CD4-positive, alpha-beta T cell treated with Interleukin-6 for 4 hours (primary cell): ENCODE measurements at regions not wholly inside any gene's neighbourhood (a gene's known extent, or its start where the extent isn't known, plus 50 kb on each side); places are given as distances from the start of the nearest gene placed in this dataset.

ENCODE experiments used
- DNase-seq: peaks from one replicate; pipeline ENCODE4 v3.0.0-alpha.2; 2020; ENCODE audit warnings: mixed read lengths

DNA sequence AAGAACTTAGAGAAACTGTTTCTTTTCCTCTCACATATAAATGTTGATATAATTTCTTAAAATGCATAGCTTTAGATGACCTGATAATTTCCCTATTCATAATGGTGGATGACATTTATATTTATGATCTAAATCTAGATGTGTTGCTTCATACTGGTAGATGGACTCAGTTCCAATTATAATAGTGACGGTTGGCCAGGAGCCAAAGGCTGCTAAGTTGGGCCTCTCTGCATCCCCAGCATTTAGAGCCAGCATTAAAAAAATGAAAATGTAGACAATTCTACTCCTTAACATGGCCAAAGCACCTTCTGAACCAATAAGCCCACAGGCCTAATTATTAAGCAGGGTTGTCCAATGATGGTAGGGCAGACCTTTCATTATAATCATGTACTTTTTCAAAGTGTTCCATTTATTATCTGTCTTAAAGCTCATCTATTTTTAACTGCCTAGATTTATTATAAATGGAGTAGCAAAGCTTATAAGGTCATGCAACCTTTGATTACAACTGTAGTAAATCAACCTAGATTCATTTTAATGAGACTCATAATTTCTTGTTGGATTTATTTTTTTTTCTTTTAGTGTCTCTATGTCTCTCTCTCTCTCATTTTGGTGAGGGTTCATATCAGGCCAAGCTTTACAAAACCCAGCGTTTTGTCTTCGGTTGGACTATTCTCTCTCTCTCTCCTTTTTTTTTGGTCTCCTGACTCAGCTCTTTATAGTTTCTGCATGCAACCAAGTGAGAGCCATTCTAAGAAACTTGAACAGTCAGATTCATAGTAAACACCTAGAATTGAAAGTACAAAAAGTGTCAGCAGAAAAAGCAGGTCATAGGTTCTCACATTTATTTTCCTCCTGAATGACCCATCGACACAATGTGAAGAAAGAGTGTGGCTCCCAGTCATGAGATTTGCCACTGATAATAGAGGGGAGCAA, 2016.1 kb upstream of the PIK3C3 start:
- no peak for DNase-seq

DNA sequence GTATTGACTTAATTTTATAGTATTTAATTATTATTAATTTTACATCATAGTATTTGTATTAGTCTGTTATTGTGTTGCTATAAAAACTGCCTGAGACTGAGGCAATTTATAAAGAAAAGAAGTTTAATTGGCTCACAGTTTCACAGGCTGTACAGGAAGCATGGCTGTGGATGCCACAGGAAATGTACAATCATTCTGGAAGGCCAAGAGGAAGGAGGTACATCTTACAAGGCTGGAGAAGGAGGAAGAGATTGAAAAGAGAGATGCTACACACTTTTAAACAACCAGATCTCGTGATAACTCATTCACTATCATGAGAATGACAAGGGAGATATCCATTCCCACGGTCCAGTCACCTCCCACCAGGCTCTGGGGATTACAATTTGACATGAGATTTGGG, 2019.4 kb upstream of the PIK3C3 start:
- DNase-seq: no peak

DNA sequence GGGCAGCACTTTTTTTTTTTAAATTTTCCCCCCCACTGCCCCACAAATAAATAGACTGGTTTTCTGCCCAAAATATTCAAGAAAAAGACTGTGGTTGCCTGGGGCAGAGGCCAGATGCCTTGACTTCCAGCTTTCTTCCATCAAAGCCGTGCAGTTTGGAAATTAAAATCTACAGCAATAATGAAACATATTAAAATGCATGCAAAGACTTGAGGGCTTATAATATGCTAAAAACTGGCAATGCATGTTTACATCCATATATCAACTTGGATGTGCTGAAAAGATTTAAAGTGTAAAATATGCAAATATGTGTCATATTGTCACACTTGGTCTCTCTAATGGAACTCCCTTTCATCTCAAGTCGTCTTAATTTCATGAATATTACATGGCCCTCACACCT, 2036.2 kb upstream of the PIK3C3 start:
- no peak for DNase-seq

DNA sequence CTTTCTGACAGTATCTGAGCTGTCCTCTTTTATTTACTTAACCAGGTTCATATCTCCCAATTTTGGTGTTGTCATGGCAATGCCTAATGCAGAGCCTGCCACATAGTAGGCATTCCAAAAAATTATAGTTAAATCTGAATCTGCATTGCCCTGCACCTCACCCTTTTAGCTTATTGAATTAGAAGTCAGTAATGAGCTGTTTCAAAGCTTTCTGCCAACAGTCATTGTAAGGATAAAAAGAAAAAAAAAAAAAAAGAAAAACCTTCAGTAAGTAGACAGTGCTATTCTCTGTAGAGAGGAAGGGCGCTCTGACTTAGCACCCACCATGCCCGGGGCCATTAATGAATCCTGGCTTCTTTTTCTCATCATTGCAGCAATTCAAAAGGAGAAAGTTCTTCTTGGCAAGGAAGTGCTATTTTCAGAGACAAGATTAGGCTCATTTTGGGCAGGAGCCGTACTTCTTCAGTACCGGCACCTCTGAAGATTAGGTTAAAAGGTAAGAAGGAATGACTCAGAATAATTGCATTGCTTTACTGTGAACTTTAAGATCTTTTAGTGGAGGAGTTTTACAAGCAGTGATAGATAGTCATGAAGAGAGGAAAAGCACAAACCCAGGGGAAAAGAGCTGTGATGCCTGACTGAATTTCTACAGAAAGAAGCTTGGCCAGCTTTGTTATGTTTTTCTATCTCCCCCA, 2041.2 kb upstream of the PIK3C3 start:
- no peak for DNase-seq

DNA sequence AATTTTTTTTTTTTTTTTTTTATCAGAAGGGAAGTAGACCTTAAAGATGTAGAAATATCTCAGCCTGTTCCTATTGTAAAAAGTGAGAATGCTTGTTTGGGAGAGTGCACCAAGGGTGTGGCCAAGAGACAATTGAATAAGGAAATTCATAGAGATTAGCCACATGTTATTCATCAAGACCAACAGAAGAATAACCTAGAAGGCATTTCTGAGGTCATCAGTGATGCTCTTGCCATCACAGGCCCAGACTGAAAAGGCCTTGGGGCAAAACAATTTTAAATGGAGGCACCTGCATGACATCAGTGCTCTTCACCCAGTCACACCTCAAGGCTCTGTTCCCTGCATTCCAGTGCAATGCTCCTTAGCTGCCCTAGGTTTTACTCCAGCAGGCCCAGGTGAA, 2043.3 kb upstream of the PIK3C3 start:
- DNase-seq: no peak

DNA sequence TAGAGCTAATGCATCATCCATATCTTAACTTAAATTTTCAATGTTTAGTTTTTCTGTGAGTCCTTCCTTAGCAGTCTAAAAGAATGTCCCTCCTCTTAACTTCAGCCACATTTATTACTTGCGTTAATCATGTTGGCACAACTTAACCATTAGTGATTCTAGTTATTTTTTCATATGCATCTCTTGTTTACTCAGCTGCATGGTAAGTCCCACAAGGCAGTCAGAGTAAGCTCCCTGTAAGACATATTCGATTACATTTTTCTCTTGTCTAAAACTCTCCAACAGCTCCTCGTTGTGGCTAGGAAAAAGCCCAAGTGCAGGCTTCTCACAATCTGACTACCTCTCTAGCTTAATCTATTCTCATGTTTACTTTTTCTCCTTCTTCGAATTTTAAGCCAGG, 2045.3 kb upstream of the PIK3C3 start:
- no peak for DNase-seq

DNA sequence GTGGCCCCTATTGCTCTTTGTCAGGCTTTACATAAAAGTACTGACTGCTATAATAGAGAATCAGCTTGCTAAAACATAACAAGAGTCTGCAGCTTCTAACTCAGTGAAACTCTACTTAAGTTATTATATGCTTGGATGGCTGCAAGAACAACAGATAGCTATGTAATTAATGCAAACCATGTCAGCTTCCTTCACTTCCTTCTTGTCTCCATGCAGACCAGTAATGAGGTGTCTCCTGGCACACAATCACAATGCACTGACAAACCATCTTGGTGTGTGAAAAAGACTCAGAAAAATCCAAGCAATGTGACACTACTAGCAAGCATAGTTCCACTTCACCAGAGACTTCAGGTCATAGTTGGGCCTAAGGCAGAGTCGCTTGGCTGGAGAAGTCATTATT, 2068.9 kb upstream of the PIK3C3 start:
- no peak for DNase-seq

DNA sequence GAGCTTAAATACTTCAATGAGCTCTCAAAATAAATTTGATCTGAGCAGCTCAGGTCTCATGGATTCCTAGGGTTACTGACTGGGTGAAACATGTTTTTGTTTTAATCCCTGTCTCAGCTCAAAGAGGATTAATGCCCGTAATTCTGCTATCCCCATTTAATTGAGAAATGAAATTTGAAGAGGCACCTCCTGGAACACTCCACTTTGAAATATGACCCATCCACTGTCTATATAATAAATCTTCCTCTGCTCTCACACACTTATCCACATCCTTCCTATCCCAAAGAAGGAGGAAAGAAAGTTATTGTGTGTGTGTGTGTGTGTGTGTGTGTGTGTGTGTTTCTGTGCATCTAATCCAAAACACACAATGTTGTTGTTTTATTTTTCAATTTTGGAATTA, 2082.4 kb upstream of the PIK3C3 start:
- no peak for DNase-seq

DNA sequence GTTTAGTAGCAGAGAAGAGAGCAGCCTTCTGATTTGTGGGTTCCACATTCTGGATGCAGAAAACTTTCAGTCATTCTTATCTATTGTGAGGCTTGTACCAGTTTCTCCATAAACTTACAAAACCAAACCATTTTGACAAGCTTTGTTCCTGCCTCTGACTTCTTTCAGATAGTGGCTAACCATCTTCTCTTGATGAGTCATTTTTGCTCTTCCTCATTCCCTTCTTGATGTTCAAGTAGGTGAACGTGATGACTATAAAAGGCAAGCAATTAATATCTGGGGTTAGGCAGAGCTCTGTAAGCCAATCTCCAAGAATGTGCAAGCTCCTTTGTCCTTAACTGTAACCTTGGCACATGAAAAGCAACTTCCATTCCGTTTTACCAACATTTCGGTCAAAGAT, 2083.1 kb upstream of the PIK3C3 start:
- no peak for DNase-seq

DNA sequence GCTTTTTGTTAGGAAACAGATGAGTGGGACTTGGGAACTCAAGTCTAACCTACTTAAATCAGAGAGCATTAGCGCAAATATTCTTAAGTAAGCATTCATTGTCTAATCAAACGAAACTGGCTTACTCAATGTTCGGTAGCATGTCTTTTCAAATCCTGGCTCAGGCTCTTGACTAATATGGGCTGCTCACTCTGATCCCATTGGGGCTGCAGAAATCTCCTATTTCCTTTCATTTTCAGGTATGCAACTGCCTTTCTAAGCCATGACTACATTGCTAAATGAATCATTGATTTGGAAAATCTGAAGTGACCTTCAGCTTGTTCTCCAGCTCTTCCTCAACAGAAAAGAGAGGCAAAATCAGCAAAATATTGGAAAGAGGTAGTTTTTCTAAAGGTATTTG, 2084.4 kb upstream of the PIK3C3 start:
- no peak for DNase-seq

DNA sequence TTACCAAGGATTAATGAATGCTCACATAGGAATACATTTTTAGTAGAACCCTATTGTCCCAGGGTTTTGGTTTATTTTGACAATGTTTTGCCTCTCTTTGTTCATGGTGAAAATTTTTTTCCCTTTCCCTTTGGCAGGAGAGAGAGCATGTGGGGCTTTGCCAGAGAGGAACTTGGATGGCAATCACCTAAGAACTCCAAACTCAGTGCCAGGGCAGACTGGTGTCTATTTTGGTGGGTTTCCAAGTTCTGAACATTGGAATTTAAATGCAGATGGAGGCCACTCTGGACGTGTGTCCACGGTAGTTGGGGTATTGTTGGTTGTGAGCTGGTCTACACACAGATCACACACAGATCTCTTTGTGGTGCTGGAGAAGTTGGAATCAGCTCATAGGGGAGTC, 2091.1 kb upstream of the PIK3C3 start:
- DNase-seq: no peak

DNA sequence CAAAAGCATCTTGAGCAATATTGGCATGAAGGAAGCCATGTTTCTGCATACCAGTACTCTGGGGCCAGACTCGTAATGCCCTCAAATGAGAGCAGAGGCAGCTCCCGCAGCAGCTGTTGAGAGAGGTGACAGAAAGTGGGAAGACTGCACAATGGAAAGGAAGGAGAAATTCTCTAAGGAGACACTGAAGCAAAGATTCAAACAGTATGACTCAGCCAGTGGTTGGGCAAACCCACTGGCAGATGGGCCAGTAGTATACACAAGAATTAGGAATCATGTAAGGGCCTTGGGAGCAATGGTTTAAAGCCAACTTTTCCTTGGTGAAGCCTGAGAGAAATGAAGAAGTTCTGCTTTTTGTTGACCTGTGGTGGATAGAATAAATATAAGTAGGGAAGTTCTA, 2092.7 kb upstream of the PIK3C3 start:
- DNase-seq: no peak

DNA sequence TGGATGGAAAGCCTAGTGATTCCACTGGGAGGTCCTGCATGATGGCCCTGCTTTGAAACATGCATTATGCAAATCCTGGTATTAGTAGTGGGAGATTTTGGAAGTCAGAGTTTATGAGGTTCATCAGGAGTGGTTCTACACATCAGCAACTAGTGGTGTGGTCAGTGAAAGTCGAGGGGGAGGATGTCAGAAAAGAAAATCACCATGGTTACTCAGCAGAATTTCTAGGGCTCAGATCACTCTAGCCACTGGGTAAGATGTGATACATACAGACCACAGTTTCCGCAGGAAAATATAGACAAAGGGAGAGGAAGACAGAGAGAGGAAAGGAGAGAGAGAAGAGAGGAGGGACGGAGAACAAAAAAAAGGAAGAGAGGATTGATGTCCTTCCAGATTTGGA, 2100.7 kb upstream of the PIK3C3 start:
- no peak for DNase-seq

DNA sequence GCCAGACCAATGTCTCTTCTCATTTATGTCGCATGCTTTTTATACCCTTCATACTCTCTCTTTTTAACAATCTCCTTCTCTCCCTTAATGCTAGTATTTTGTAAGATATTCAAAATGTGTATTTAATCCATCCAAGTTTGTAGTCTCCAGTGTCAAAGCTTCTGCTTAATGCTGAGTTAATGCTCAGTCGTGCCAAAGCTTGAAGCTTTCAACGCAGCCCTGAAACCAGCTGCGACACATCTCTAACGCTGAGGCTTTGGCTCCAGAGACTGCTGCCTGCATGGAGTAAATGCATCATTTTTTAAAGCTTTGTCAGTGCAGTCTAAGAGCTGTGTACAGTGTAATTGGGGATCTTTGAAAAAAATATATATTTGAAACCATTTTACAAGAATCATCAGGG, 2108.8 kb upstream of the PIK3C3 start:
- DNase-seq: no peak

DNA sequence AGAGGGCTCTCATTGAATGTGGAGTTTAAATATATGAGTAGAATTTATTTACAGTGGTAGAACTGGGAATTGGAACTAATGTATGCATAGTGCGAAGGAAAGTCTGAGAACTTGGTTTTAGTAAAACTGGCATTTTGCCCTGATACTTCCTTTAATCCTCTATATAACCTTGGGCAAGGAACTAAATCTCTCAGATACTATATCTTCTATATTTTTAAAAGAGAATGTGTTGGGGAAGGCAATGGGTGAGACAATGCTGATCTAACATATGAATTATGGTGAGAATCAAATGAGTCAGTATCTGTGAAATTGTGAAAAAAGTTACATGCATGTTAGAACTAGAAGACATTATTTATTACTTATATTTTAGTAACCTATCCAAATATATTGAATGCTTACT, 2109.4 kb upstream of the PIK3C3 start:
- DNase-seq: no peak

DNA sequence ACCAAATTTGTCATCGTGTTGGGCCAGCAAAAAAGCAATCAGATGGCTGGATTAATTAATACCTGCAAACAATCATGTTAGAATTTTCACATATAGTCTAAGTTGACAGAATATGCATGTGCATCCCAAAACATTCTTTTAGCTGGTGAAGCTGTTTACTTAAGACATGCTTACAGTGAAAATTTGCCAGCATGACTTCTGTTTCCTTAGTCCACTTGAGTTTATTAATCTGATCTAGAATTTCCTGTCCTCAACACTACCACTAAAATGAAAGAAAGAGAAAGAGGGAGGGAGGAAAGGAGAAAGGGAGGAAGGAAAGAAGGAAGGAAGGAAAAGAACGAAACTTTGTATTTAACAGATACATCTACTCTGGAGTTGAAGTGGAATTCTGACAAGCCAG, 2109.9 kb upstream of the PIK3C3 start:
- no peak for DNase-seq

DNA sequence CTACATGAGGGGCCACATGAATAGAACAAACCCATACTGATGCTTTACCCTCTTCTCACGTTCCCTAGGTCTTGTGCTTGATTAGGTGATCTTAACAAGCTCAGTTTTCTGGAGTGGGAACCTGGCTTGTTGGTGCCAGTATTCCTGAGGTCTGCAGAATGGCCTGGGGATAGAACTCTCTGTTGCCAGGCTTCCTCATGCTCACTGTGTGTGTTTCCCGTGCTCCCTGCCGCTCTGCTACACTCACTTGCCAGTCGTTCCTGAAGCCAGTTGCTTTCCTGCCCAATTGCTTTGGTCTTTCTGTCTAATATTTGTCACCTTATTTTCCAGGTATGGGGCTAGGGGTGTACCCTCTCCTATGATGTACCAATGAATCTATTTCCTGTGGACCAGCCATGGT, 2111.5 kb upstream of the PIK3C3 start:
- no peak for DNase-seq

DNA sequence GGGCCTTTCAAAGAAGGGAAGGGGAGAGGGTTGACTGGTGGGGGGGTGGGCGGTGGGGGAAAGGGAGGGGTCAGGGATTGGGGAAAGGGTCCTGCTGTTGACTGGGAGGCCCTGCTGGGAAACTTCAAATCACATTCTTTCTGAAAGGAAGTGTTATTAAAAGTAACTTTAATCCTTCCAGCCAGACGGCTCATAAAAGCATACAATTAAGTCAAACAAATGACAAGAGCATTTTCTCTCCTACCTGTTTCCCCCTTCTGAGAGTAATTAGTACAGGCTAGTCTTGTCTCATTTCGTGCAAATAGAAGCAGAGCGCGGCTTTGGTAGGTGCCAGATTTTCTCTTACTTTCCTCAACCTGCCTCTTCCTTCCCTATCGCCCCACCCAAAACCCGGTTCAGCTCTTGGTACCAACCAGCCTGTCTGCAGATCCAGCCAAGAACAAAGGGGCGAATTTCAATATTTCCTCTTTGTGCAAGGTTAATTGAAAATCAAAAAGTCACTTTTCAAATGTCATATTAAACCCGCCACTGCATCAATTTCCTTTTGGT, 2112.6 kb upstream of the PIK3C3 start:
- DNase-seq: no peak

DNA sequence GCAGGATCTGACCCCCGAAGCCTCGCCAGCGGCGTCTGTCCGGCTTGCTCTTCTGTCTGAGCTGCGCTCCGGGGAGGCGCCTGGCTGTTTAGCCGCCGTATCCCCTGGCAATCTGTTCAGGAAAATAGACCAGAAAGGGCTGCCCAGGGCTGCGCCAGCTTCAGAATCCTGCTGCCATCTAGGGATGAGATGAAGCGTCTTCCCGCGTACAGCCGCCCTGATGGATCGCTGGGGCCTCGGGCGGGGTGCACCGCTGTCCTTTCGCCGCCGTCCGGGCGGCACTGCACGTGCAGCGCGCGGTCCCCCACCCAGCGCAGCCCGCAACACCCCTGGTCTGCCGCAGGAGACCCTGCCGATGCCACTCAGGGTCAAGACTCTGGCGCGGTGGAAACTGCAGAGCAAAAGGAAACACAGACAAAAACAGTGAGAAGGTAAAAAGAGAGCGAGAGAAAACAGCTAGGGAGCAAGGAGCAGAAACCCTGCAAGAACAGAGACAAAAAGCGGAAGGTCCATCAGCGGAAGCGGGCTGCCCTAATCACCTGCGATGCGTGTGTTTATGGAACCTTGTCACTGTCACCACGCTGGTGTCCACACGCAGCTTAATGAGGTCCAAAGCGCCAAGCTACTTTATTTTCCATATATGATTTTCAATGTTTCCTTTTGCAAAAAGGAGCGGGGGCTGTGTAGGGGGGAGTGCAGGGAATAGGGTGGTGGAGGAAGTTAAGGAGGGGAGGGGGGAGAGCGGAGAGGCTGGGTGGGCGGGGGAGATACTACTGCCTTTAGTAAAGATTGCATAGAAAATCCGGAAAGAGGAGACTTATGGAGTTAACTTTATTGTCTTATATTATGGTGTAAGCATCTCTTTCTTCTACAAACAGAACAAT, 2113.3 kb upstream of the PIK3C3 start:
- no peak for DNase-seq

DNA sequence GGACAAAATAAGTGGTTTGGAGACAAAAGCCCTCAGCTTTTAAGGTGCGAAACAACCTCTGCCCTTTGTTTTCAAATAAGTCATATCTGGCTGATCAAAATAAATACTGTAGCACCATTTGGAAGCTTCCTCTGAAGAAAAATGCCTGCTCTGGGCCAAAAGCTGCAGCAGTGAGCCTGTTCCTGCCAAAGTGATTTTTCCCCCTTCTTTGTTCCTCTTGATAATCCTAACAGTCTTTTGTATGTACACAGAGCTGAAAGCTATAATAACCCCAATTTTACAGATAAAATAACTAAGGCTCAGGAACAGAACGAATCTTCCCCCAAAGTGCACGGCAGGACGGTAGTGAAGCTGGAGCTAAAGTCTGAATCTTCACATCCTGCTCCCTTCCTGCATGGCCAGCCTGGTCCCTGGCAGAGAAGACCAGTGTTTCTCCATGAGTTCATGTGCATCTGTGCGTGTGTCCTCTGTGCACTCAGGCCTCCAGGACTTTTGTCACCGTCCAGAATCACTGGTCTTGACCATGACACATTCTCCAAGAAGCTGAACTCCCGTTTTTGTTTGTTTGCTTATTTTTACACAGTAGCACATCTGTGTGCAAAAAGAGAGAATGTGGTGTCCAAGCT, 2114.1 kb upstream of the PIK3C3 start:
- DNase-seq: no peak

DNA sequence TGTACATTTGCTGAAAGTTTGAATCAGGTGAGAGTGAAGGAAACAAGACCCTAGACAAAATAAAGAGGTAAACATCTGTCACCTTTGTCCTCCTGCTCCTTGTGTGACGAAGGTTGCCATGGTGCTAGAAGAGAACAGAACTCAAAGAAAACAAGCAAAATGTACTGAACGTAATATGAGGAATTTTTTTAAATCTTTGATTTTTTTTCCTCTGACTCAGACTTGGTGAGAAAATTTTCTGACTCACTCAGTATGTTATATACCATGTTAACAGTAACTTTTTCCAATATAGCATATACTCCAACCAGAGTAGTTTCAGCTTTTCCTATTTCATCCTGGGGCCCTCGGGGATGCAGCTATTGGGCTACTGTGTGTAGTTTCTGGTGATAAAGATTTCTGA, 2114.6 kb upstream of the PIK3C3 start:
- no peak for DNase-seq

DNA sequence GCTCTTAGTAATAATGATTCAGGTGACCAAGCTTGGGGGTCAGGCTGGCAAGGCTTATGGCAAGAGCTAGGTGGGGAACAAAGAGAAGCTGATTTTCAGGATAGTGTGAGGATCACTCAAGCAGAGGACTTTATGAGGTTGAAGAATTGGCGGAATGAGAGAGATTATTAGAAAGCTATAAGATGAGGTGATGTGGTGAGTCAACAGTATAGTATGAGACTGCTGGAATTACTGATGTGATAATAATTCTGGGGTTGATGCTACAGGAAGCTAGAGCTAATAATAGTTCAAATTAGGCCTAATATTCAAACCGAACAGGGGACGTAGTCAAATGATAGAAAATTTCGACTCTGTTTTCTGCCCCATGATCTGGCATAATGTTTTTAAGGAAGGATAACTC, 2115.3 kb upstream of the PIK3C3 start:
- DNase-seq: no peak

DNA sequence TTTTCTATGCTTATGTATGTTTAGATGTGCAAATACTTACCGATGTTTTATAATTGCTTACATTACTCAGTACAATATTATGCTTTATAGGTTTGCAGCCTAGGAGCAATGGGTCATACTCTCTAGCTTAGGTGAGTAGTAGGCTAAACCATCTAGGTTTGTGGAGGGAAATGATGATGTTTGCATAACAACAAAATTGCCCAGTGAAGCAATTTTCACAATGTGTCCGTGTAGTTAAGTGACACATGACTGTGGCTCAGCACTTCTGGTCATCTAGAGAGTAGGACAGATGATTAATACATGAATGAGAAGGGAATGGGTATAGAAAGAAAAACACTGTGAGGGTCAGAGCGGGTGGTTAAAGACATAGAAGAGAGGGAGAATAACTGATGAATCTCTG, 2116.2 kb upstream of the PIK3C3 start:
- no peak for DNase-seq
